HL-60 (cell line): ENCODE measurements at regions not wholly inside any gene's neighbourhood (a gene's known extent, or its start where the extent isn't known, plus 50 kb on each side); places are given as distances from the start of the nearest gene placed in this dataset.

Experiments used
- DNase-seq, 2 experiments: peaks; one replicate each; pipeline ENCODE4 v3.0.0-alpha.2; 2010 to 2020; ENCODE audit warnings: low read depth in 1 of 2, low spot score in 1 of 2
- H3K27ac ChIP-seq: fragments of 250-450 bp; sonication (Bioruptor Pico); replicated peaks from 2 replicates; pipeline ENCODE4 v1.5.1; 2020; ENCODE audit warnings: mild to moderate bottlenecking, moderate library complexity
- H3K27me3 ChIP-seq: fragments of 250-450 bp; sonication (Bioruptor Pico); 2 replicates; pipeline ENCODE4 v1.5.1; 2021; ENCODE audit warnings: mild to moderate bottlenecking, moderate library complexity; ENCODE audit not compliant: insufficient read depth, poor library complexity, severe bottlenecking
- H3K4me3 ChIP-seq: replicated peaks from 2 replicates; pipeline ENCODE4 v1.5.1; 2011; ENCODE audit warnings: mild to moderate bottlenecking, control low read depth, low read length; ENCODE audit not compliant: insufficient read depth
- CTCF ChIP-seq: IDR thresholded peaks from one replicate; pipeline ENCODE4 v1.5.1; 2011; ENCODE audit warnings: low read length, control low read depth, inconsistent platforms; ENCODE audit not compliant: insufficient read depth
- GABPA ChIP-seq: IDR thresholded peaks from 2 replicates; pipeline ENCODE4 v1.6.1; 2012; ENCODE audit warnings: low read depth
- POLR2AphosphoS5 ChIP-seq: IDR thresholded peaks from 2 replicates; pipeline ENCODE4 v1.6.1; 2012; ENCODE audit warnings: low read depth
- REST ChIP-seq: IDR thresholded peaks from 2 replicates; pipeline ENCODE4 v1.6.1; 2012; ENCODE audit warnings: low read depth; ENCODE audit not compliant: insufficient replicate concordance
- SPI1 ChIP-seq: IDR thresholded peaks from 2 replicates; pipeline ENCODE4 v1.6.1; 2012; ENCODE audit warnings: low read depth, mild to moderate bottlenecking, borderline replicate concordance

GRCh38 chr13:105316731-105317130 is 1218.7 kb downstream of the EFNB2 start:
- Histone ChIP-seq H3K27me3 (no peaks in the 10 kb centered on the region), H3K4me3 (no peak overlapping the region), H3K27ac (no peak overlapping the region)
- no peak for DNase-seq
- no peak for TF ChIP-seq REST
- no peak for TF ChIP-seq SPI1
- no peak for TF ChIP-seq CTCF
- TF ChIP-seq GABPA, result no peak
- no peak for TF ChIP-seq POLR2AphosphoS5

GRCh38 chr13:105312906-105313305 is 1222.6 kb downstream of the EFNB2 start:
- H3K27ac ChIP-seq, result no peak overlapping the region
- no peaks in the 10 kb centered on the region for H3K27me3 ChIP-seq
- TF ChIP-seq POLR2AphosphoS5 (no peak), REST (no peak)
- no peak for DNase-seq
- H3K4me3 ChIP-seq, result no peak overlapping the region

- DNase-seq, result no peak
- Histone ChIP-seq H3K4me3 (no peak overlapping the region), H3K27ac (no peak overlapping the region), H3K27me3 (no peaks in the 10 kb centered on the region)
- TF ChIP-seq GABPA (no peak), CTCF (no peak), REST (no peak), SPI1 (no peak), POLR2AphosphoS5 (no peak)
Observed at GRCh38 chr13:105311094-105311493, 1224.4 kb downstream of the EFNB2 start.

GRCh38 chr13:105307776-105308175 is 1227.7 kb downstream of the EFNB2 start:
- TF ChIP-seq SPI1, result no peak
- no peak for TF ChIP-seq GABPA
- no peak for TF ChIP-seq POLR2AphosphoS5
- TF ChIP-seq CTCF, result no peak
- no peak for TF ChIP-seq REST

More at GRCh38 chr13:105307776-105308175, 1227.7 kb downstream of the EFNB2 start:
- no peak overlapping the region for H3K27ac ChIP-seq
- no peaks in the 10 kb centered on the region for H3K27me3 ChIP-seq
- H3K4me3 ChIP-seq, result no peak overlapping the region
- no peak for DNase-seq
